ENCODE measurements at regions not wholly inside any gene's neighbourhood (a gene's known extent, or its start where the extent isn't known, plus 50 kb on each side); places are given as distances from the start of the nearest gene placed in this dataset.

GRCh38 chr1:30479575-30479974, 243.8 kb downstream of the MATN1 start:
- DNase-seq (ENCODE audit: low read depth) = no peak

GRCh38 chr1:30478799-30479563, 244.4 kb downstream of the MATN1 start:
- no peak for DNase-seq (ENCODE audit: low read depth)

GRCh38 chr1:30478283-30478682, 245.1 kb downstream of the MATN1 start:
- no peak for DNase-seq (ENCODE audit: low read depth)

- DNase-seq (ENCODE audit: low read depth) = no peak
These were observed 245.8 kb downstream of the MATN1 start for GRCh38 chr1:30477588-30477987.

- DNase-seq (ENCODE audit: low read depth) = no peak
These were observed 246.4 kb downstream of the MATN1 start for GRCh38 chr1:30476911-30477459.

GRCh38 chr1:30476476-30476875, 246.9 kb downstream of the MATN1 start:
- no peak for DNase-seq (ENCODE audit: low read depth)

- DNase-seq (ENCODE audit: low read depth) = no peak
These were observed 247.4 kb downstream of the MATN1 start for GRCh38 chr1:30475966-30476365.

GRCh38 chr1:30475201-30475600, 248.2 kb downstream of the MATN1 start:
- no peak for DNase-seq (ENCODE audit: low read depth)

GRCh38 chr1:30474818-30475200, 248.6 kb downstream of the MATN1 start:
- DNase-seq (ENCODE audit: low read depth) = no peak

- DNase-seq (ENCODE audit: low read depth) = no peak
These were observed 249.2 kb downstream of the MATN1 start for GRCh38 chr1:30473922-30474817.

GRCh38 chr1:30472526-30472925, 250.9 kb downstream of the MATN1 start:
- no peak for DNase-seq (ENCODE audit: low read depth)

GRCh38 chr1:30472009-30472408, 251.4 kb downstream of the MATN1 start:
- DNase-seq (ENCODE audit: low read depth) = no peak

- DNase-seq (ENCODE audit: low read depth) = no peak
These were observed 252.1 kb downstream of the MATN1 start for GRCh38 chr1:30471307-30471706.

- no peak for DNase-seq (ENCODE audit: low read depth)
These were observed 254.0 kb downstream of the MATN1 start for GRCh38 chr1:30469426-30469825.

GRCh38 chr1:30467101-30467500, 256.3 kb downstream of the MATN1 start:
- no peak for DNase-seq (ENCODE audit: low read depth)

GRCh38 chr1:30466610-30467009, 256.8 kb downstream of the MATN1 start:
- DNase-seq (ENCODE audit: low read depth) = no peak

- DNase-seq (ENCODE audit: low read depth) = no peak
These were observed 257.4 kb downstream of the MATN1 start for GRCh38 chr1:30466026-30466425.

- no peak for DNase-seq (ENCODE audit: low read depth)
These were observed 258.3 kb downstream of the MATN1 start for GRCh38 chr1:30465096-30465495.

GRCh38 chr1:30464187-30464617, 259.2 kb downstream of the MATN1 start:
- DNase-seq (ENCODE audit: low read depth) = no peak

- no peak for DNase-seq (ENCODE audit: low read depth)
These were observed 260.5 kb downstream of the MATN1 start for GRCh38 chr1:30462826-30463425.

- DNase-seq (ENCODE audit: low read depth) = no peak
These were observed 261.2 kb downstream of the MATN1 start for GRCh38 chr1:30462166-30462565.

GRCh38 chr1:30461640-30462039, 261.7 kb downstream of the MATN1 start:
- no peak for DNase-seq (ENCODE audit: low read depth)
